Gastrocnemius medialis (tissue), 4 donors: ENCODE measurements at regions not wholly inside any gene's neighbourhood (a gene's known extent, or its start where the extent isn't known, plus 50 kb on each side); places are given as distances from the start of the nearest gene placed in this dataset.
A peak's percentile ranks its signal among the peaks of the same experiment; 100 is the strongest.

Source experiments
- ATAC-seq, 2 donors: fragments of 150-250 bp; one replicate each; pipeline ENCODE4 v1.9.1; 2016
- DNase-seq, 2 donors: peaks; one replicate each; pipeline ENCODE4 v3.0.0-alpha.2; 2019
- H3K27ac ChIP-seq, 4 donors: fragments of 200-600 bp; sonication (generic); 1 replicate in 1 of 4; 2 replicates in 3 of 4; pipeline ENCODE4 v1.5.1; 2016 to 2018; ENCODE audit warnings: mild to moderate bottlenecking in 2 of 4, moderate library complexity in 1 of 4
- H3K27me3 ChIP-seq, 3 donors: fragments of 200-600 bp; sonication (generic) in 2 of 3; 1 replicate in 1 of 3; 2 replicates in 2 of 3; pipeline versions ENCODE4 v1.5.1 to v1.6.0; 2016 to 2019; ENCODE audit warnings: mild to moderate bottlenecking in 1 of 3, moderate library complexity in 1 of 3
- H3K36me3 ChIP-seq, 2 donors: fragments of 200-600 bp; sonication (generic) in 1 of 2; one replicate each; pipeline ENCODE4 v1.5.1; 2017 to 2018
- H3K4me1 ChIP-seq, 2 donors: fragments of 200-600 bp; sonication (generic) in 1 of 2; one replicate each; pipeline ENCODE4 v1.5.1; 2016 to 2017; ENCODE audit warnings: mild to moderate bottlenecking in 2 of 2
- H3K4me3 ChIP-seq, 4 donors: fragments of 200-600 bp; sonication (generic) in 3 of 4; 1 replicate in 1 of 4; 2 replicates in 3 of 4; pipeline ENCODE4 v1.5.1; 2016 to 2019; ENCODE audit warnings: mild to moderate bottlenecking in 2 of 4
- H3K9me3 ChIP-seq, 3 donors: fragments of 200-600 bp; sonication (generic) in 2 of 3; 1 replicate in 1 of 3; 2 replicates in 2 of 3; pipeline ENCODE4 v1.5.1; 2016 to 2019
- POLR2A ChIP-seq, 2 donors: fragments of 450-650 bp; IDR thresholded peaks; one replicate each; pipeline ENCODE4 v1.6.1; 2017; ENCODE audit warnings: antibody characterized with exemption in 2 of 2, mild to moderate bottlenecking in 2 of 2, moderate library complexity in 2 of 2
- in situ Hi-C, 4 donors: fragments of 200-750 bp; cut with MboI; loops; one replicate each; pipeline versions ENCODE4 v1.15.0 to v1.8.0; 2017; ENCODE audit warnings: low sequenced_read_pairs in 4 of 4
- intact Hi-C: fragments of 100-400 bp; cut with DNase I; formaldehyde crosslinking; loops from one replicate; pipeline ENCODE4 v1.15.1; 2023; ENCODE audit warnings: low total_unique reads
- TF ChIP-seq, protein P1 (sequence below), 5 experiments: fragments of 450-650 bp in 3 of 5; fragments of 200-600 bp in 2 of 5; sonication (generic) in 2 of 5; IDR thresholded peaks in 4 of 5; conservative IDR thresholded peaks in 1 of 5; 1 replicate in 4 of 5; 2 replicates in 1 of 5; pipeline ENCODE4 v1.5.1; 2016 to 2019; ENCODE audit warnings: antibody characterized with exemption in 5 of 5, mild to moderate bottlenecking in 3 of 5, moderate library complexity in 3 of 5

DNA sequence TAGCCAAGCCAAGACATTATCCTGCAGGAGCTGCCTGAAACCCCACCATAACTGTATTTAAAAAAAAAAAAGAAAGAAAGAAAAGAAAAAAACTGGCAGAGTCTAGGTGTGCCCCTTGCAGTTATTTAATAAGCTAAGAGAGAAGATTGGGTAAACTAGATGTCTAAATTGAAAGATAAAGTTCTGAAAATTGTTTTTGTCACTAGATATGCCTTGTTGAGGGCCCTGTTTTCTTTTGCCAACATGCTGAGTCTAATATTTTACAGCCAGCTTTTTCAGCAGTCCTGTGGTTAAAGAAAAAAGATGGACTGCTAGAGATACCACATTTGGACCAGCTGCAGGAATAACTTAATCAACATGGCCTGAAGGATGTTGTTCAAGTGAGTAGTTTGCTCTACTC lies 116.3 kb upstream of the TCF21 start:
- Histone ChIP-seq H3K4me1 (no peaks in the 10 kb centered on the region), H3K4me3 (no peak overlapping the region), H3K9me3 (no peaks in the 10 kb centered on the region), H3K27me3 (no peaks in the 10 kb centered on the region), H3K27ac (no peak overlapping the region), H3K36me3 (no peaks in the 10 kb centered on the region)
- no peak for ATAC-seq
- no peak for DNase-seq
- intact Hi-C loops (no loop called here), in situ Hi-C loops (no loop called here)
- TF ChIP-seq, protein P1, sequence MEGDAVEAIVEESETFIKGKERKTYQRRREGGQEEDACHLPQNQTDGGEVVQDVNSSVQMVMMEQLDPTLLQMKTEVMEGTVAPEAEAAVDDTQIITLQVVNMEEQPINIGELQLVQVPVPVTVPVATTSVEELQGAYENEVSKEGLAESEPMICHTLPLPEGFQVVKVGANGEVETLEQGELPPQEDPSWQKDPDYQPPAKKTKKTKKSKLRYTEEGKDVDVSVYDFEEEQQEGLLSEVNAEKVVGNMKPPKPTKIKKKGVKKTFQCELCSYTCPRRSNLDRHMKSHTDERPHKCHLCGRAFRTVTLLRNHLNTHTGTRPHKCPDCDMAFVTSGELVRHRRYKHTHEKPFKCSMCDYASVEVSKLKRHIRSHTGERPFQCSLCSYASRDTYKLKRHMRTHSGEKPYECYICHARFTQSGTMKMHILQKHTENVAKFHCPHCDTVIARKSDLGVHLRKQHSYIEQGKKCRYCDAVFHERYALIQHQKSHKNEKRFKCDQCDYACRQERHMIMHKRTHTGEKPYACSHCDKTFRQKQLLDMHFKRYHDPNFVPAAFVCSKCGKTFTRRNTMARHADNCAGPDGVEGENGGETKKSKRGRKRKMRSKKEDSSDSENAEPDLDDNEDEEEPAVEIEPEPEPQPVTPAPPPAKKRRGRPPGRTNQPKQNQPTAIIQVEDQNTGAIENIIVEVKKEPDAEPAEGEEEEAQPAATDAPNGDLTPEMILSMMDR (IDR thresholded peaks at IDR 0.05 in 4 of 5, conservative IDR thresholded peaks at IDR 0.05 in 1 of 5) = no peak
- TF ChIP-seq POLR2A (IDR thresholded peaks at IDR 0.05) = no peak

DNA sequence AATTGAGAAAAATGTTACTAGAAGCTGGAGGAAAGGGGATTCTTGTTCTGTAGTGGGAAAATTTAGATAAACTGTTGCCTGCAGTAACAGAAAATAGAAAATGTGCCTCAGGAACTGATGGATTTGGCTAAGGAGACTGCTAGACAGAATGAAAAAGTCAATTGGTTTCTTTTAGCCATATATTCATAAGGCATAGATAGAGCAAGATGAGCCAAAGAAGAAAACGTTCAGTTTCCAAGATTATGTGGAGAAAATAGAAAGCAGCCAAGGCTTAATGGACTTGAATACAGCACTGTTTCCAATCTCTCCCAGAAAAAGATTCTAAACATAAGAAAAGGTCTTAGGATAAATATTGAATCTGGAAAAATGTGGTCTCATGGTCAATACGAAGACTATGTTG lies 115.1 kb upstream of the TCF21 start:
- ATAC-seq (no peak), DNase-seq (no peak)
- Histone ChIP-seq H3K4me3 (no peak overlapping the region), H3K4me1 (no peaks in the 10 kb centered on the region), H3K27me3 (no peaks in the 10 kb centered on the region), H3K27ac (no peak overlapping the region), H3K36me3 (no peaks in the 10 kb centered on the region), H3K9me3 (no peaks in the 10 kb centered on the region)
- no peak for TF ChIP-seq POLR2A (IDR thresholded peaks at IDR 0.05)
- TF ChIP-seq, protein P1 (IDR thresholded peaks at IDR 0.05 in 4 of 5, conservative IDR thresholded peaks at IDR 0.05 in 1 of 5) = no peak
- intact Hi-C loops = no loop called here
- in situ Hi-C loops = no loop called here

DNA sequence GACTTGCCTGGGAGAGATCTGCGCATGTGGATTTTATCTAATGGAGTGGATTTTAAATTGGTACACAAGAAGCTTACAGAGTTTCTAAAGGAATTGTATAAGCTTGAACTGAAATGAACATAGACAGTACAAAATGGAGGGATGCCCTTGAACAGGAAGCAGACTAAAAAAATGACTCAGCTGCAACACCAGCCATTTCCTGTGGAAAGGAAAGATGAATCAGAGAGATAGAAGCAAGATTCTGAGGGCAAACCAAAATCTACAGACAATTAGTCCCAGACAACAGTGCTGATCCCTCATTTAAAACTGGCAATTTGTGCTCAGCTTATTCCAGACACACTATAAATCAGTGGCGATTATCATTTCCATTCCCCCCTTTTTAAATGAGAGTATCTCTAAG lies 114.6 kb upstream of the TCF21 start:
- no peak overlapping the region for H3K4me3 ChIP-seq
- TF ChIP-seq POLR2A (IDR thresholded peaks at IDR 0.05) = no peak
- TF ChIP-seq, protein P1 (IDR thresholded peaks at IDR 0.05 in 4 of 5, conservative IDR thresholded peaks at IDR 0.05 in 1 of 5) = no peak
- DNase-seq = no peak
- in situ Hi-C loops = no loop called here
- H3K4me1 ChIP-seq = no peaks in the 10 kb centered on the region
- no peak overlapping the region for H3K27ac ChIP-seq
- intact Hi-C loops = no loop called here
- H3K36me3 ChIP-seq = no peaks in the 10 kb centered on the region
- no peak for ATAC-seq
- H3K9me3 ChIP-seq = no peaks in the 10 kb centered on the region
- no peaks in the 10 kb centered on the region for H3K27me3 ChIP-seq

DNA sequence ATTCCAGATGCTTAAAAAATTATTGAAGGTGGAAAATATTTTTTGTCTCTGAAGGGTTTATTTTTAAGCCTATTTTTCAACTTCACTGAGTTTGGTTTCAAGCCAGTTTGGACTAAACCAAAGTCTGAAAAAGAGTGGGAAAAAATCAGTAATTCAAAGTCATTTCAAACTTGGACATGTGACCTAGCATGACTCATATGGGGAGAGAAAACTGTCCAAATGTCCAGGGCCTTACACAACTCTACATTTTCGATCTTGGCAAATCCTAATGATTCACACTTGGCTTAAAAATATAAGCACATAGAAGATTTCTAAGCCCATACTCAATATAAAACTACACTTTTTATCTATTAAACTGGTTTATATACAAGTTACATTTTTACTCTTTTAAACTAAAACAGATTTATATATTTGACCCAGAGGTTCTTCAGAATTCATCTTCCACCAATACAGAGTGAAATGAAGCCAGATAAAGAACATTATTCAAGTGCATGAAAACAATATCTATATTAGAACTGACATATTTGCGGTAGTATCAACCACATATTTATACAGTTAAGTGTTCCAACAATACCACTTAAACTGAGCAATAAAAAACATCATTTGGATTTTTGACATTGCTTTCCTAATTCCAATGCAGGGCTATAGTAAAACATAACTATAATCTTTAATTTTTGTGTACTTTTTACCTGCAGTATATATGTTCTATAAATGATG lies 110.3 kb upstream of the TCF21 start:
- no peak overlapping the region for H3K4me3 ChIP-seq
- no peaks in the 10 kb centered on the region for H3K36me3 ChIP-seq
- no peaks in the 10 kb centered on the region for H3K4me1 ChIP-seq
- no peaks in the 10 kb centered on the region for H3K27me3 ChIP-seq
- no peaks in the 10 kb centered on the region for H3K9me3 ChIP-seq
- peak; percentile 75 to 81 for ATAC-seq
- in situ Hi-C loops = no loop called here
- peak overlapping the region in 2 of 4 donors; percentile 10 to 11 for H3K27ac ChIP-seq
- no peak for TF ChIP-seq POLR2A (IDR thresholded peaks at IDR 0.05)
- TF ChIP-seq, protein P1 (IDR thresholded peaks at IDR 0.05 in 4 of 5, conservative IDR thresholded peaks at IDR 0.05 in 1 of 5) = no peak
- DNase-seq = peak in 1 of 2 donors; percentile 14
- intact Hi-C loops = no loop called here
